BJ (cell line): ENCODE measurements at regions not wholly inside any gene's neighbourhood (a gene's known extent, or its start where the extent isn't known, plus 50 kb on each side); places are given as distances from the start of the nearest gene placed in this dataset.
"Not testable (repeated sequence)": the region's sequence is repeated elsewhere in the genome, so short reads cannot be mapped to it uniquely, and the experiment has no call there.

ENCODE experiments used
- CTCF ChIA-PET: fragments of 350-600 bp; formaldehyde crosslinking; extraction: SDS; loops from one replicate; lab custom pipeline; 2021; ENCODE audit warnings: antibody characterized with exemption, inconsistent platforms; lab: Yijun Ruan, JAX
- POLR2A ChIA-PET: fragments of 300-600 bp; sonication (Branson Sonifier 250); formaldehyde crosslinking; extraction: SDS; loops from one replicate; lab custom pipeline; 2021; ENCODE audit warnings: antibody characterized with exemption; lab: Charles Lee
- DNase-seq: peaks from one replicate; pipeline ENCODE4 v3.0.0-alpha.2; 2011; ENCODE audit warnings: low read depth
- H3K27me3 ChIP-seq: 2 replicates; pipeline ENCODE4 v1.6.0; 2011; ENCODE audit warnings: low read length; ENCODE audit not compliant: control insufficient read depth, insufficient read depth
- H3K36me3 ChIP-seq: 2 replicates; pipeline ENCODE4 v1.5.1; 2011; ENCODE audit warnings: low read length; ENCODE audit not compliant: control insufficient read depth, insufficient read depth
- H3K4me3 ChIP-seq: 2 replicates; pipeline ENCODE4 v1.5.1; 2011; ENCODE audit warnings: low read depth, mild to moderate bottlenecking, control low read depth, low read length
- TF ChIP-seq, protein P1 (sequence below): IDR thresholded peaks from 2 replicates; pipeline ENCODE4 v1.5.1; 2011; ENCODE audit warnings: low read depth, mild to moderate bottlenecking, control low read depth, inconsistent platforms, low read length, moderate library complexity; ENCODE audit not compliant: insufficient read depth

DNA sequence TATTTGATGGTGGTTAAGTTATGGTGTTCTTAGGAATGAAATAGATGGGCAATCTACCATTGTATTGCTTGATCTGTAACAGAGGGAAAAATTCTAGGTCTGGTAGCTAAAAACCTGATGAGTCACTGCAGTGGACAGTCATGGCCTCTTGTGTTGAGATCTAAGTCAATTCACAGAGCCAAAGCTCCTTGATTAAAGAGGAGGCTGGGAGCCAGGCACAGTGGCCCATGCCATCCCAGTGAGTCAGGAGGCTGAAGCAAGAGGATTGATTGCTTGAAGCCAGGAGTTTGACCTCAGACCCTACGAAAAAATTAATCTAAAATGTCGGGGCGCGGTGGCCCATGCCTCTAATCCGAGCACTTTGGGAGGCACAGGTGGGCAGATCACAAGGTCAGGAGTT is 67.1 kb upstream of the KPNA3 start:
- no peaks in the 10 kb centered on the region for H3K27me3 ChIP-seq
- CTCF ChIA-PET: interaction anchor here (0.6 to 2.1 kb wide), 3 partner anchors 11 to 77 kb away, joined by 3 to 7 read pairs (median 3); partner anchors contain the start of gene SPRYD7
- TF ChIP-seq, protein P1, sequence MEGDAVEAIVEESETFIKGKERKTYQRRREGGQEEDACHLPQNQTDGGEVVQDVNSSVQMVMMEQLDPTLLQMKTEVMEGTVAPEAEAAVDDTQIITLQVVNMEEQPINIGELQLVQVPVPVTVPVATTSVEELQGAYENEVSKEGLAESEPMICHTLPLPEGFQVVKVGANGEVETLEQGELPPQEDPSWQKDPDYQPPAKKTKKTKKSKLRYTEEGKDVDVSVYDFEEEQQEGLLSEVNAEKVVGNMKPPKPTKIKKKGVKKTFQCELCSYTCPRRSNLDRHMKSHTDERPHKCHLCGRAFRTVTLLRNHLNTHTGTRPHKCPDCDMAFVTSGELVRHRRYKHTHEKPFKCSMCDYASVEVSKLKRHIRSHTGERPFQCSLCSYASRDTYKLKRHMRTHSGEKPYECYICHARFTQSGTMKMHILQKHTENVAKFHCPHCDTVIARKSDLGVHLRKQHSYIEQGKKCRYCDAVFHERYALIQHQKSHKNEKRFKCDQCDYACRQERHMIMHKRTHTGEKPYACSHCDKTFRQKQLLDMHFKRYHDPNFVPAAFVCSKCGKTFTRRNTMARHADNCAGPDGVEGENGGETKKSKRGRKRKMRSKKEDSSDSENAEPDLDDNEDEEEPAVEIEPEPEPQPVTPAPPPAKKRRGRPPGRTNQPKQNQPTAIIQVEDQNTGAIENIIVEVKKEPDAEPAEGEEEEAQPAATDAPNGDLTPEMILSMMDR: no peak
- peak; percentile 77 for DNase-seq
- no peaks in the 10 kb centered on the region for H3K36me3 ChIP-seq
- H3K4me3 ChIP-seq: no peak overlapping the region
- POLR2A ChIA-PET: interaction anchor here (0.7 kb wide), 1 partner anchor 9 kb away, joined by 5 read pairs; no protein-coding TSS in a partner anchor

DNA sequence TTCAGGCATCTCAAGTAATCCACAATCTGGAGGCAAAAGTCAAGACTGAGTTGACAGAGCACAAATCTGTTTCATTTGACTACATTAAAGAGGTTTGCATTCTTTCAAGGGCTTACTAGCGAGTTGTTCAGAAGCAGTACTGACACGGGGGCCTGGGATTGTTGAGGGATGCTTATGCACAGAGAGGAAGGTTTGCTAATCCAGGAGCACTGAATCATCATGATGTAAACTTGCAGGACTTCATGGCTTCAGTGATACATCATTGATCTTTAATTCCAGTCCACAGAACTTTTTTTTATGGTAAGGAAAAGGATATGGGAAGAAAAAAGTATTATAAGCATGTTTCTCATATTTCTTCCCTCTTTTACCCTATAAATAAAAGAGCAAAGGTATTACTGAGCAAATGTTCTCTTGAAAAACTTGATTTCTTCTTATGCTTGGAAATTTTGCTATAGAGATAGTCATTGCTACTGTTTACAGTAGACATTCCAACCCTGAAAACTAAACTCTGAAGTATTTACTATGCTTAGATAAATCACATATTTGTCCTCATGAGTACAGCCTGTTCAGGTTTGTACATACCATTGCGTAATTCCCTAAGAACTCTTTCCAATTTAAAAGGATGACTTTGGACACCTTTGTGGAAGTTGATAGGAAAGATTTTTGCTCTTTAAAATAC is 65.8 kb upstream of the KPNA3 start:
- POLR2A ChIA-PET: no interaction called here
- peak; percentile 81 for DNase-seq
- Histone ChIP-seq H3K27me3 (no peaks in the 10 kb centered on the region), H3K4me3 (no peak overlapping the region), H3K36me3 (no peaks in the 10 kb centered on the region)
- TF ChIP-seq, protein P1: no peak
- CTCF ChIA-PET: no interaction called here

- H3K36me3 ChIP-seq: no peaks in the 10 kb centered on the region
- H3K27me3 ChIP-seq: no peaks in the 10 kb centered on the region
- POLR2A ChIA-PET: no interaction called here
- TF ChIP-seq, protein P1: no peak
- H3K4me3 ChIP-seq: no peak overlapping the region
- DNase-seq: no peak
- CTCF ChIA-PET: interaction anchor here (1.0 kb wide), 1 partner anchor 220 kb away, joined by 3 read pairs; no protein-coding TSS in a partner anchor
These were observed 63.4 kb upstream of the KPNA3 start for GRCh38 chr13:49855930-49856329.

GRCh38 chr13:49853535-49853934 is 61.1 kb upstream of the KPNA3 start:
- Histone ChIP-seq H3K36me3 (no peaks in the 10 kb centered on the region), H3K4me3 (no peak overlapping the region), H3K27me3 (no peaks in the 10 kb centered on the region)
- DNase-seq: no peak
- ChIA-PET CTCF (no interaction called here), POLR2A (no interaction called here)
- TF ChIP-seq, protein P1: no peak

- CTCF ChIA-PET: interaction anchor here (0.5 kb wide), 1 partner anchor 494 kb away, joined by 3 read pairs; no protein-coding TSS in a partner anchor
- POLR2A ChIA-PET: not testable (repeated sequence)
These were observed 60.0 kb upstream of the KPNA3 start for GRCh38 chr13:49852460-49852859.

More at GRCh38 chr13:49852460-49852859, 60.0 kb upstream of the KPNA3 start:
- not testable (repeated sequence) for H3K27me3 ChIP-seq, H3K36me3 ChIP-seq, DNase-seq, H3K4me3 ChIP-seq
